ENCODE measurements at regions not wholly inside any gene's neighbourhood (a gene's known extent, or its start where the extent isn't known, plus 50 kb on each side); places are given as distances from the start of the nearest gene placed in this dataset.
A peak's percentile ranks its signal among the peaks of the same experiment; 100 is the strongest.

GRCh38 chr2:190802626-190803209 lies 77.9 kb upstream of the GLS start:
- no peak overlapping the region for H3K27ac ChIP-seq (ENCODE audit: low read depth, low read length)
- no peak for DNase-seq (ENCODE audit: low read depth, low spot score)
- H3K27me3 ChIP-seq (ENCODE audit: control insufficient read depth, insufficient read depth, low read length), result no peaks in the 10 kb centered on the region
- ChIA-PET POLR2A (no interaction called here), CTCF (no interaction called here)
- no peak overlapping the region for H3K4me3 ChIP-seq (ENCODE audit: low read depth, low read length)
- no peak for TF ChIP-seq CTCF (IDR thresholded peaks at IDR 0.05; ENCODE audit: low read depth, low read length)
- H3K9me3 ChIP-seq (ENCODE audit: control insufficient read depth, insufficient read depth, low read length), result no peaks in the 10 kb centered on the region

GRCh38 chr2:190804182-190804795 lies 76.3 kb upstream of the GLS start:
- no peak overlapping the region for H3K27ac ChIP-seq (ENCODE audit: low read depth, low read length)
- H3K27me3 ChIP-seq (ENCODE audit: control insufficient read depth, insufficient read depth, low read length), result no peaks in the 10 kb centered on the region
- TF ChIP-seq CTCF (IDR thresholded peaks at IDR 0.05; ENCODE audit: low read depth, low read length), result peak; percentile 67
- DNase-seq (ENCODE audit: low read depth, low spot score), result no peak
- no peaks in the 10 kb centered on the region for H3K9me3 ChIP-seq (ENCODE audit: control insufficient read depth, insufficient read depth, low read length)
- CTCF ChIA-PET, result interaction anchor here (1.0 to 2.2 kb wide), 9 partner anchors 8 to 716 kb away, joined by 3 to 12 read pairs (median 4); no protein-coding TSS in a partner anchor
- H3K4me3 ChIP-seq (ENCODE audit: low read depth, low read length), result no peak overlapping the region
- POLR2A ChIA-PET, result no interaction called here

GRCh38 chr2:190805126-190805525 lies 75.5 kb upstream of the GLS start:
- H3K27me3 ChIP-seq (ENCODE audit: control insufficient read depth, insufficient read depth, low read length), result no peaks in the 10 kb centered on the region
- no peaks in the 10 kb centered on the region for H3K9me3 ChIP-seq (ENCODE audit: control insufficient read depth, insufficient read depth, low read length)
- CTCF ChIA-PET, result interaction anchor here (0.6 to 2.2 kb wide), 9 partner anchors 8 to 716 kb away, joined by 3 to 12 read pairs (median 6); no protein-coding TSS in a partner anchor
- DNase-seq (ENCODE audit: low read depth, low spot score), result no peak
- no peak for TF ChIP-seq CTCF (IDR thresholded peaks at IDR 0.05; ENCODE audit: low read depth, low read length)
- no peak overlapping the region for H3K4me3 ChIP-seq (ENCODE audit: low read depth, low read length)
- H3K27ac ChIP-seq (ENCODE audit: low read depth, low read length), result no peak overlapping the region
- POLR2A ChIA-PET, result no interaction called here

- POLR2A ChIA-PET, result no interaction called here
- no peak for DNase-seq (ENCODE audit: low read depth, low spot score)
- H3K27ac ChIP-seq (ENCODE audit: low read depth, low read length), result no peak overlapping the region
- no peaks in the 10 kb centered on the region for H3K9me3 ChIP-seq (ENCODE audit: control insufficient read depth, insufficient read depth, low read length)
- H3K27me3 ChIP-seq (ENCODE audit: control insufficient read depth, insufficient read depth, low read length), result no peaks in the 10 kb centered on the region
- CTCF ChIA-PET, result interaction anchor here (0.5 to 2.2 kb wide), 6 partner anchors 22 to 717 kb away, joined by 3 to 12 read pairs (median 5); no protein-coding TSS in a partner anchor
- H3K4me3 ChIP-seq (ENCODE audit: low read depth, low read length), result no peak overlapping the region
- TF ChIP-seq CTCF (IDR thresholded peaks at IDR 0.05; ENCODE audit: low read depth, low read length), result no peak
Observed at GRCh38 chr2:190805843-190806242, 74.8 kb upstream of the GLS start.

GRCh38 chr2:190807886-190808285 lies 72.7 kb upstream of the GLS start:
- TF ChIP-seq CTCF (IDR thresholded peaks at IDR 0.05; ENCODE audit: low read depth, low read length), result no peak
- ChIA-PET CTCF (no interaction called here), POLR2A (interaction anchor here (0.8 kb wide), 1 partner anchor 139 kb away, joined by 3 read pairs; no protein-coding TSS in a partner anchor)
- no peak for DNase-seq (ENCODE audit: low read depth, low spot score)
- Histone ChIP-seq H3K4me3 (ENCODE audit: low read depth, low read length) (no peak overlapping the region), H3K27ac (ENCODE audit: low read depth, low read length) (no peak overlapping the region), H3K9me3 (ENCODE audit: control insufficient read depth, insufficient read depth, low read length) (no peaks in the 10 kb centered on the region), H3K27me3 (ENCODE audit: control insufficient read depth, insufficient read depth, low read length) (no peaks in the 10 kb centered on the region)

Measured in AG04450 (cell line).